HG03460 (cell line): ENCODE measurements at regions not wholly inside any gene's neighbourhood (a gene's known extent, or its start where the extent isn't known, plus 50 kb on each side); places are given as distances from the start of the nearest gene placed in this dataset.
"Not testable (repeated sequence)": the region's sequence is repeated elsewhere in the genome, so short reads cannot be mapped to it uniquely, and the experiment has no call there.

ENCODE experiments used
- ATAC-seq: cut with Tn5 transposase; IDR thresholded peaks from one replicate; pipeline ENCODE4 v1.9.1; 2021; ENCODE audit not compliant: unreplicated experiment

DNA sequence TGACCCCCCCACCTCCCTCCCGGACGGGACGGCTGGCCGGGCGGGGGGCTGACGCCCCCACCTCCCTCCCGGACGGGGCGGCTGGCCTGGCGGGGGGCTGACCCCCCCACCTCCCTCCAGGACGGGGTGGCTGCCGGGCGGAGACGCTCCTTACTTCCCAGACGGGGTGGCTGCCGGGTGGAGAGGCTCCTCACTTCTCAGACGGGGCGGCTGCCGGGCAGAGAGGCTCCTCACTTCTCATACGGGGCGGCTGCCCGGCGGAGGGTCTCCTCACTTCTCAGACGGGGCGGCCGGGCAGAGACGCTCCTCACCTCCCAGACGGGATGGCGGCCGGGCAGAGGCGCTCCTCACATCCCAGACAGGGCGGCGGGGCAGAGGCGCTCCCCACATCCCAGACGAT, 84.7 kb downstream of the OR2B2 start:
- ATAC-seq, result not testable (repeated sequence)

GRCh38 chr6:27826612-27826985, 85.6 kb downstream of the OR2B2 start:
- not testable (repeated sequence) for ATAC-seq

- not testable (repeated sequence) for ATAC-seq
Observed at GRCh38 chr6:27825848-27826611, 86.2 kb downstream of the OR2B2 start.

DNA sequence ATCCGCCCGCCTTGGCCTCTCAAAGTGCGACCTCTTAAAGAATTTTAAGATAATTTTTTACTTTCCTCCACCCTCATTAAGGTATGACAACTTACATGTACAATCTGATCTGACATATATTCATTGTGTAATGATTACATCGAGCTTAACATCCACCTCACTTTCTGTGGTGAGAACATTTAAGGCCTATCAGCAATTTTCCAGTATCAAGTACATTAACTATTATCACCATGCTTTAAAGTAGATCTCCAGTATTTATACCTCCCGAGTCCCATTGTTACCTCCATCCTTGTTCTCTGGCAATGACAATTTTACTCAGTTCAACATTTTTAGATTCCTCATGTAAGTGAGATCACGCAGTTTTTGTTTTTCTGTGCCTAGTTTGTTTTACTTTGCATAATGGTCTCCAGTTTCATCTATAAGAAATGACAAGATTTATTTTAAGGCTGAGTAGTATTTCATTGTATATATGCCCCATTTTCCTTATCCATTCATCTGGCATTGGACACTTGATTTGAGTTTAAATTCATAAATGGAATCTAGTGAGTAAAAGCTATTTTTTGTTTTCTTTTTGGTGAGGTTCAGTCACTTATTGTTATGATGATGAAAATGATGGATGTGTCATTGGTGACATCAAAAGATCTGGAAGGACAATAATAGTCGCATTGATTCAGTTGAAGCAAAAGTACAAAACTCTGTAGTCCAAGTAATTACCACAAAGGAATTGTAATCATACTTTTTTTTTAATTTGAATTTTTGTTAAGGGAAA, 87.0 kb downstream of the OR2B2 start:
- ATAC-seq, result peak; percentile 6

DNA sequence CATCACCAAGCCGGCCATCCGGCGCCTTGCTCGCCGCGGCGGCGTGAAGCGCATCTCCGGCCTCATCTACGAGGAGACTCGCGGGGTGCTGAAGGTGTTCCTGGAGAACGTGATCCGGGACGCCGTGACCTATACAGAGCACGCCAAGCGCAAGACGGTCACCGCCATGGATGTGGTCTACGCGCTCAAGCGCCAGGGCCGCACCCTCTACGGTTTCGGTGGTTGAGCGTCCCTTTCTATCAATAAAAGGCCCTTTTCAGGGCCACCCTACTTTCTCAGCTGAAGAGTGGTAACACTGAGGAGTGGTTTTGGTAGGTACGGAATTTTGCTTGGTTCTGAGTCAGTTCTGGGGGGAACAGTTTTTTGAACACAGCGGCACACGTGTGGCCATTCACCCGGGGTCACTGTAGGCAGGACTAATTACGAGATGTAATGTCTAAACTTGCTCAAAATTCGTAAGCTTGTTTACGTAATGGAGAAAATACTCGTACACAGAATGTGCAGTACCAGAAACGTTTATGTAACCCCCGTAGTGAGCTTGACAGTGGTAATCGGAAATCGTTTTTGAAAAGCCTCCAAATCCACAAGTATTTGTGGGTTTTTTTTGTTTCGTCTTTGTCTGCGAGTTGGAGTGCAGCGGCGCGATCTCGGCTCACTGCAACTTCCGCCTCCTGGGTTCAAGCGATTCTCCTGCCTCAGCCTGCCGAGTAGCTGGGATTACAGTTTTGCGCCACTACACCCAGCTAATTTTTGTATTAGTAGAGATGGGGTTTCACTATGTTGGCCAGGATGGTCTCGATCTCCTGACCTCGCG, 87.8 kb downstream of the OR2B2 start:
- ATAC-seq, result peak; percentile 57

GRCh38 chr6:27823714-27824210, 88.4 kb downstream of the OR2B2 start:
- peak; percentile 80 for ATAC-seq

DNA sequence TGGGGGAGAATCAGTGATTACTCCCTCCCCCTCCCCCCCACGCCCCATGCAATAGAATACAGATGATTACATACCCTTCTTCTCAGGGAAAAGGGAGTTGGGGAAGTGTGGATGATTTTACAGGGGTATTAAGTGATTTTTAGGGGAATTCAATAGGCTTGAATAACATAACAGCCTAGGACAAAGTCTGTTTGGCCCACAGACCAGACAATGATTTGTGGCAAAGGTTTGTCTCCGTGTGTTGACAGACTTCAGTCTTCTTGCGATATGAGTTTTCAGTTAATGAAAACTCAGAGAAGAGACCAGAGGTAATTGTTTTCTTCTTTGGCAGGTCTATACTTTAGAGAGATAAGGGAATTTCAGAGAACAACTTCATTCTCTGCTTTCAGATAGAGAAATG, 95.3 kb downstream of the OR2B2 start:
- no peak for ATAC-seq

- peak; percentile 52 for ATAC-seq
Observed at GRCh38 chr6:27814665-27815424, 97.4 kb downstream of the OR2B2 start.

DNA sequence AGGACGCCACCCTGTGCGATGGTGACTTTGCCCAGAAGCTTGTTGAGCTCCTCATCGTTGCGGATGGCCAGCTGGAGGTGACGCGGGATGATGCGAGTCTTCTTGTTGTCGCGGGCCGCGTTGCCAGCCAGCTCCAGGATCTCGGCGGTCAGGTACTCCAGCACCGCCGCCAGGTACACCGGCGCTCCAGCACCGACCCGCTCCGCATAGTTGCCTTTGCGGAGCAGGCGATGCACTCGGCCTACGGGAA, 97.9 kb downstream of the OR2B2 start:
- ATAC-seq, result not testable (repeated sequence)

DNA sequence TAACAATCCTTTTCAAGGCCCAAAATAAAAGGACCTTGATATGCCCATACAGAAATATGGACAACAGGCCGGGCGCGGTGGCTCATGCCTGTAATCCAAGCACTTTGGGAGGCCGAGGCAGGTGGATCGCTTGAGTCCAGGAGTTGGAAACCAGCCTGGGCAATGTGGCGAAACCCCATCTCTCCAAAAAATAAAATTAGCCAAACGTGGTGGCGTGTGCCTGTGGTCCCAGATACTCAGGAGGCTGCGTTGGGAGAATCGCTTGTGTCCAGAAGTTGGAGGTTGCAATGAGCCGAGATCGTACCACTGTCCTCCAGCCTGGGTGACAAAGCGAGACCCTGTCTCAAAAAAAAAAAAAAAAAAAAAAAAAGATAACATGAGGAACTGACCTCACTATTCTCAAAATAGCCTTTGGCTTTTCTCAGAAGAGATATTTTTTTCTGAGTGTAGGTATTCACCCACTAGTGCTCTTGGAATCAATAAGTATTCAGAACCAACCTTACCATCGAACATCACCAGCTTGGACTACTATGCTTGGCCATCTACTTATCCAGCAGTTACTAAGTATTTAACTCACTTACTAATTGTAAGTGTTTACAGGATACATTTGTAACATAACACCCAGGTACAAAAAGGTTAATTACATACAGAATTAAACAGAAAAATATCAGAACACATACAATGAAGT, 99.2 kb downstream of the OR2B2 start:
- ATAC-seq, result no peak

DNA sequence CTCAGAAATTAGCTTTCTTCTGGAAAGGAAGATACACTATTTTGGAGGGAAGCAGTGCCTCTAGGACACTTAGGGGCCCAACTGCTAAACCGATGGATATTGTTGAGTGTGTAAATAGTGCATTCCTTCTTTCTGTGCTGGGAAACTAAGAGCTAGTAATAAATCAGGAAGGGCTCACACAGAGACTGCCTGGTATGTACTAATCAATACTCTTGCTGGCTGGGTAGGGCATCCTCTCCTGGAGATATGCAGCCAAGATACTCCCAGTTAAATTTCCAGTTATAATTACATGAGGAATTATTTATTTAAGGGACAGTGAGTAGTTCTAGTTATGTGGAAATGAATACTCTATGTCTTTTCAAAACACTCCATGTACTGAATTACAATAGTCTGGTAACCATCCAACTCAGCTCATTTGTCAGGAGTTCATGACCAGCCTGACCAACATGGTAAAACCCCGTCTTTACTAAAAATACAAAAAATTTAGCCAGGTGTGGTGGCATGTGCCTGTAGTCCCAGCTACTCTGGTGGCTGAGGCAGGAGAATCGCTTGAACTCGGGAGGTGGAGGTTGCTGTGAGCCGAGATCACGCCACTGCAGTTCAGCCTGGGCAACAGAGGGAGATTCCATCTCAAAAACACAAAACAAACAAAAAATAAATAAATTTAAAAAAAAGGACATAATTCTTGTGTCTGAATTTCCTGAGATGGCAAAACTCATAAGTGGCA, 100.0 kb downstream of the OR2B2 start:
- ATAC-seq, result no peak

DNA sequence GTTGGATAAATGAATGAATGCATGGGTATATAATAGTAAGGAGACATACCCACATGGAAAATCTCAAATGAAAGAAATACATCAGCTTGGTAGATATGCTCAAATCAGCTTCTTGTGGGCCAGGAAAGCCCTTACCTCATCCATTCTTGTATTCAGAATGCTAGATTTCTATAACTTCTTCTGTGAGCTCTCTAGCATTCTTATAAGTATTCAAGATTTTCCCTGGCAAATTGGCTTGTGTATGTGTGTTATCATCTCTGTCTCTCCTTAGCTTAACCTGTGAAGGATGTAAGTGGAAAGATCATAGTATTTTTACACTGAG, 100.8 kb downstream of the OR2B2 start:
- ATAC-seq, result no peak

GRCh38 chr6:27810768-27811450, 101.3 kb downstream of the OR2B2 start:
- no peak for ATAC-seq

GRCh38 chr6:27809939-27810767, 102.0 kb downstream of the OR2B2 start:
- peak; percentile 27 for ATAC-seq

- ATAC-seq, result no peak
Observed at GRCh38 chr6:27809067-27809938, 102.9 kb downstream of the OR2B2 start.

DNA sequence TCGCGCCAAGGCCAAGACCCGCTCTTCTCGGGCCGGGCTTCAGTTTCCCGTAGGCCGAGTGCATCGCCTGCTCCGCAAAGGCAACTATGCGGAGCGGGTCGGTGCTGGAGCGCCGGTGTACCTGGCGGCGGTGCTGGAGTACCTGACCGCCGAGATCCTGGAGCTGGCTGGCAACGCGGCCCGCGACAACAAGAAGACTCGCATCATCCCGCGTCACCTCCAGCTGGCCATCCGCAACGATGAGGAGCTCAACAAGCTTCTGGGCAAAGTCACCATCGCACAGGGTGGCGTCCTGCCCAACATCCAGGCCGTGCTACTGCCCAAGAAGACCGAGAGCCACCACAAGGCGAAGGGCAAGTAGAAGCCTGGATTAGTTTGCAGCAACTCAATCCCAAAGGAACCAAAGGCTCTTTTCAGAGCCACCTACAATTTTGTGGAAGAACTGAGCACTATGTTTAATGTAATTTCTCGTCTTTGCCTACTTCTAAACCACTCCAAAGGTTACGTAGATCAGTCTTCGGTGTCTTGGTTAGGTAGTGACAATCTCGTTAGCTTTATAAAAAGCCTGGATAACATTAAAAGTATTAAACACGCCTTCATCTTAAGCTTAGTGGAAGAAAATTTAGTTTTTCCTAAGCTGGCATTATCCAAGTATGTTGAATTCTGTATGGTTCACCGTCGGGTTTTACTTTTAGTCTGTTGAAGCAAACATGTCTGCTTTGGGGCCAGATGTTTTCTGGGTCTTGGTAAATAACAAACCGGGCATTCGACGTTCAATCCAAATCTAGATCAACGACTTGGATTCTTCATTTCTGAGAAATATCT, 103.7 kb downstream of the OR2B2 start:
- peak; percentile 12 for ATAC-seq
